NCI-H2029 treated with DMSO at 0.1 percent for 48 hours (cell line): ENCODE measurements at regions not wholly inside any gene's neighbourhood (a gene's known extent, or its start where the extent isn't known, plus 50 kb on each side); places are given as distances from the start of the nearest gene placed in this dataset.

Experiments used
- DNase-seq: peaks from one replicate; lab custom pipeline; 2025; lab: John Stamatoyannopoulos, UW

DNA sequence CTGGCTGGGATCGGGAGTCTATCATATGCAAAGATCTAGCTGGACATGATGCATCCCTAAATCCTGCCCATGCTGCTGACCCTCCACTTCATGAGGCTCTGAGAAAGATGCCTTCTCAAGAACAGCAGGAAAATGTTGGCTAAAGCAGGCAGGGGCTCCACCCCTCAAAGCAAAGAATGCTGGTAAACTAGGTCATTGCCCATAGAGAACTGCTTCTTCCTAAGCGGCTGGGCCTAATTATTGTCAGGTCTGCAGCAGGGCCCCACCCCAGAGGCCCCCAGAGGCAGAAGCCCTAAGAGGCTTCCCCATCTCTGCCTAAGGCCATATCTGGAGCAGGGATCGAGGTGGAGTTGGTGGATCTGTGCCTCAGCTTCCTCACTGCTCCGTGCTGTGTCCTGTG, 447.4 kb upstream of the PROK2 start:
- DNase-seq = no peak

DNA sequence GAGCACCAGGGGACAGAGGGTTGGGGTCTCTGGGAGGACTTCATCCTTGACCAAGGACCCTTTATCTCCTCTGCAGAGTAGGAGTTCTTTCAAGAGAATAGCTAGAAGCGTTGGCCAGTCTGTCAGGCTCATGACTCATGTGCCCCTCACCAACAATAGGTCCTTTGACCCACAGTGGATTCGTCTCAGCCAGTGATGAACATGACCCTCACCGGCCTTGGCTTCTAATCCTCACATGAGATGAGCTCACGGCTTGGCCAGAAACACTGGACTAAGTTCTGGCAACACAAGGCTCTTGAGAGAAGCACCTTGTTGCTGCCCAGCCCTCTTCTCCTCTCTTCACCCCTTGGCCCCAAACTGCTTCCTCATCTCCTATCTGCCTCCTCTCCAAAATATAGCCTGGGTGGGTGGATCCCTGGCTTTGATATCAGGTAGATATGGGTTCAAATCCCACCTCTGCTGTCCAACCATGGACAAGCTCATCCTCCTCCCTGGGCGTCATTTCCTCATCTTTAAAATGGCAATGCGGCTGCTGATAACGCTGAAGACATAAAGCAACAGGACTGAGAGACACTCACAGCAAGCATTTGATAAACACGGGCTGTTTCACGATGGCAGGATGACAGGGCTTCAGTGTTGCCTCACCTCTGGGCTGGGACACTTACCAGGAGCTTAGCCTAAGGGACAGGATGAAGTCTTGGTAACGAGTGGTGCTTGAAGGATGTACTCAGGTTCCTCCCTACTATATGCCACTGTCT, 446.7 kb upstream of the PROK2 start:
- no peak for DNase-seq

DNA sequence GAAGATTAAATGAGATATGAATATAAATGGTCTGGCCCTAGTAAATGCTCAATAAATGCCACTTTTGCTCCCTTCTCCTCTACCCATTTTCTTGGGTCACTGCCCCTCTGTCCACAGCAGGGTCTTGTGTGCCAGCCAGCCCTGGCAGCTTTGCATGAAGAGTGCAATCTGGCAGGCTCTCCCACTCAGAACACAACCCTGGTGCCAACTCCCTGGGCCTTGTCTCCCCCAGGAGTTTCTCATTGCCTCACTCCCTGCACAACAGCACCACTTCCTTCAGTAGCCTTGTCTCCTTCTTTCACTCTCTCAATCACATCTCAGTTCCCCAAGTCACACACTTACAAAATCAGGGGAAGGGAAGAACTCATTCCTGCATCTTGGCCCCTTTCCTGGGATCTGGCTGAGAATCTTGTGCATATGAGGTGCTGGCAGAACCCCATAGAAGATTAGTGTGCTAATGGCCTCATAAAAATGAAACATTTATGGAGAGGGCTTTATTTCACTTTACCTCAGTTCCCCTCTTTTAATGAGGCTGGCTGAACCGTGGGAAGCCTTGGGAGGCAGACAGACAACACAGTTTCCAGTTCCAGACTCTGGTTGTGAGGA, 445.9 kb upstream of the PROK2 start:
- DNase-seq = no peak

DNA sequence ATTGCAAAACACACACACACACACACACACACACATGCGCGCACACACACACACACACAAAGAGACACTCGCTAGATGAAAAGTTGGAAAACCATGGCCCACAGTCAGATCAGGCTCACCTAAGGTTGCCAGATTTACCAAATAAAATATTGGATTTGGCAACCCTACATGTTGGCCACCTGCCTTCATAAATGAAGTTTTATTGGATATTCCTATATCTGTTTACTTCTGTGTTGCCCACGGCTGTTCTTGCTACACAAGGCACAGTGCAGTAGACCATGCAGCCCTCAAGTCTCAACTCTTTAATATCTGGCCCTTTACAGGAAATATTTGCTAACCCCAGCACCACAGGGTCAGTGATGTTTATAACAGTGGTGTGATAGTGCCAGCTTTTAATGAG, 445.0 kb upstream of the PROK2 start:
- peak; percentile 26 for DNase-seq

DNA sequence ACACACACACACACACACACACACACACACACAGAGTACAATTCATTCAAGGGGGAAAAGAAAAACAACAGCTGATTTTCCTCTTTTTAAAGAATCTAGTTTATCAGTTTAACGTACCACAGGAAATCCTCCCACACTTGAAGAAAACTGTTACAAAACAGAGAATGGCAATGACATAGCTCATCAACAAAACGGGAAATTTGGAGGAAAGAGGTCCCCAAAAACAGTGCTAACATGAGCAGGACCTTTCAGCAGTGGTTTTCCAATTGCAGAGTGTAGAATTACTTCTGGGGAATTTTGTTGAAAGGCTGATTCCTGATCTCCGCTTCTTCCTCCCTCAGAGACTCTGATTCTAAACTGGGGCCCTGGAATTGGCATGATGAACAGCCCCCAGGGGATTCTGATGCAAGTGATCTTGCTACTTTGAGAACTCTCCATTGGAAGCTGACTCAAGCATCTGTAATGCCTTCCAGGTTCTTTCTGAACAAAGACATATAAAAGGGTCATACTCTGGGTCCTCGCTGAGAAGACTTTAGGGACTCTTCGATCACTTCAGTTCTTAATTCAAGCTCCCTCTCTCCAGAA, 442.6 kb upstream of the PROK2 start:
- no peak for DNase-seq

DNA sequence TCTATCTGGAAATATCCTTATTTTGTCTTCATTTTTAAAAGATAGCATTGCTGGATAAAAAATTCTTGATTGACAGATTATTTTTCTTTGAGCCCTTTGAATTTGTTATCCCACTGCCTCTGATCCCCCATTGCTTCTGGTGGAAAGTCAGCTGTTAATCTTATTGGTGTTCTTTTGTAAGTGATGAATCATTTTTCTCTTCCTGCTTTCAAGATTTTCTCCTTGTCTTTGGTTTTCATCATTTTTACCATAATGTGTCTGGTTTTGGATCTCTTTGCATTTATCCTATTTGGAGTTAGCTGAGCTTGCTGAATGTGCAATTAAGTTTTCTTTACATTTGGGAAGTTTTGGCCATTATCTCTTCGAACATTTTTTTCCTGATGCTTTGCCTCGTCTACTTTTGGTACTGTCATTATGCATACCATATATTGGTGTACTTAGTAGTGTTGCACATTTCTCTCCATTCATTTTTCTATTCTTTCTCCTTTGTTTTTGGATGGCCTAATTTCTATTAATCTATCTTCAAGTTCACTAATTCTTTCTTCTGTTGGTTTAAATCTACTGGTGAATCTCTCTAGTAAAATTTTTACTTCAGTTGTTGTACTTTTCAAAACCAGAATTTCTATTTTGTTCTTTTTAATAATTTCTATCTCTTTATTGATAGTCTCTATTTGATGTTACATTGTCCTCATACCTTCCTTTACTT, 440.0 kb upstream of the PROK2 start:
- DNase-seq = no peak

DNA sequence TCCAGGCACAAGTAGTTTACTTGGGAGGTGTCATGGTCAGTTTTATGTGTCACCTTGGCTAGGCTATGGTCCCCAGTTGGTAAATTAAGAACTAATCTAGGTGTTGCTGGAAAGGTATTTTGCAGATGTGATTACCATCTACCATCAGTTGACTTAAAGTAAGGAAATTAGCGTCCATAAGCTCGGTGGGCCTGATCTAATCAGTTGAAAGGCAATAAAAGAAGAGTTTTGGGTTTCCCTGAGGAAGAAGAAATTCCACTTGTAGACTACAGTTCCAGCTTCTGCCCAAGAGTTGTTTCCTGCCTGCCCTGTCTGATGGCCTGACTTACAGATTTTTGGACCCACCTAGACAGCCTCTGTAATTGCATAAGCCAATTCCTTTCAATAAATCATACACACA, 438.7 kb upstream of the PROK2 start:
- no peak for DNase-seq

DNA sequence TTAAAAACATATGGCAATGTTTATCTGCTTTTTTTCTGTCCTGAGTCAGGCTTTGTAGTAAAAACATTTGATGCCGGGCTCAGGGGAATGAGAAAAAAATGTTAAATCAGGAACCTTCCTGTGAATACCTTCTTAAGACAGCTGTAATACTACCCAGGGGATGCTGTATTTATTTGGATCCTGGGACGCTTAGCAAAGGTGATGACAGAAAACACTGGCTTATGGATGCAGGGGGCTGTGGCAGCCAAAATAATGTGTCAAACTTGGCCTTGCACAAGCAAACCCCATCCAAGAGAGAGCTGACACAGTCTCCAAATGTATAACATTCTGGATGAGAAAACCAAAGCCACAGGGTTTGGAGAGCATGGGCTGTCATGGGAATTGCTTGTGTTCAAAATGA, 438.2 kb upstream of the PROK2 start:
- no peak for DNase-seq

DNA sequence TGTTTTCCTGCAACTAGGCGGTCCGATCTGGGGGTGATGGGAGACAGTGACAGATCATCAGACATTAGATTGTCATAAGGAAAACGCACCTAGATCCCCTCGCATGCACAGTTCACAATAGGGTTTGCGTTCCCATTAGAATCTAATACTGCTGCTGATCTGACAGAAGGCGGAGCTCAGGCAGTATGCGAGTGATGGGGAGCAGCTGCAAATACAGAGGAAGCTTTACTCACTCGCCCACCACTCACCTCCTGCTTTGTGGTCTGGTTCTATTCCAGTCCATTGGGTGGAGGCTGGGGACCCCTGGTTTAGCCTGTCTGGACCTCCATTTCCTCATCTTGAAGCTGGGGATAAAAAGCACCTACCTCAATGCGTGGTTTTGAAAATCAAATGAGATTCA, 437.5 kb upstream of the PROK2 start:
- DNase-seq = no peak

DNA sequence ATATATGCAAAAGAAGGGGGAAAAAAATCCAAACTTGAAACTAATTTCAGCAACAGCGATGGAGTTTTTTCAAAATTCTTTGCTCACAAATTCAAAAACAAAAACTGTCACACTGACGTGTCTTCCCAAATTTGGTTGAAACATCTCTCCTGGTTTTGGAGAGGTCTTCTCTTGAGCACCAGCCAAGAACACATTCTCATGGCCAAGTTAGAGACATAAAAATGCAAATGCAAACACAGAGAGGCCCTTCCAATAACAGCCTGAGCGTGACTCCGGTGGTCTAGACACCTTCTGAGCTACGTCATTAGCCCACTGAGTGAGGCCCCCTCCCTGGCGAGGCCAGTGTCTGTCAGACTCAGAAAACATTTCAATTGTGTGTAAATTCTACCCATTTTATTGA, 436.0 kb upstream of the PROK2 start:
- DNase-seq = no peak

DNA sequence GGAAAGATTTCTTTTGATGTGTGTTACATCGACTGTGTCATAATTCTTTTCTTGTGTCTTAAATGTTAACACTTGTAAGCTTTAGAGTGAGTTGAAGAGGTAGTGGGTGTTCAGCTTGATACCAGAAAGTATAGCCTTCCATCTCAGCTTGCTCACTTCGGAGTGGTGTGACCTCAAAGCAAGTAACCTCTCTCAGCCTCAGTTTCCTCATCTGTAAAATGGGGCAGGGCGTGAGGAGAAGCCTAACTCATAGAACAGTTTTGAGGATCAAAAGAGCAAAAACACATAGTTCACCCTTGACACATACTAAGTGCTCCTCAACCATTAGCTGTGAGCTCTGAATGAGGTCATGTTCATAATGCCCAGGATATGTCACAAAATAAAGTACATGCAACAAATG, 434.8 kb upstream of the PROK2 start:
- DNase-seq = no peak

DNA sequence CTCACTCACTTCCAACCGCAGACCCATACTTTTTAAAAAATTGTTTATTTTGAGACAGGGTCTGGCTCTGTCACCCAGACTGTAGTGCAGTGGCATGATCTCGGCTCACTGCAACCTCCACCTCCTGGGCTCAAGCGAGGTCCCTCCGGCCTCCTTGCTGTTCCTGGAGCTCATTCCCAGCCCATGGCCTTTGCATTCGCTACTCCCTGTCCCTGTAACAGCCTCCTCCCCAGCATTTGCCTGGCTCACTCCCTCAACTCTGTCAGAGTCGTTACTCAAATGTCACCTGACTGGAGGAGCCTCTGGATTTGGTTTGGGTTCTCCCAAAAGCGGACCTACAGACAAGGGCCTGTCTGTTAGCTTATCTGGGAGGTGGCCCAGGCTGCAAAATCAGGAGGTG, 432.6 kb upstream of the PROK2 start:
- no peak for DNase-seq

DNA sequence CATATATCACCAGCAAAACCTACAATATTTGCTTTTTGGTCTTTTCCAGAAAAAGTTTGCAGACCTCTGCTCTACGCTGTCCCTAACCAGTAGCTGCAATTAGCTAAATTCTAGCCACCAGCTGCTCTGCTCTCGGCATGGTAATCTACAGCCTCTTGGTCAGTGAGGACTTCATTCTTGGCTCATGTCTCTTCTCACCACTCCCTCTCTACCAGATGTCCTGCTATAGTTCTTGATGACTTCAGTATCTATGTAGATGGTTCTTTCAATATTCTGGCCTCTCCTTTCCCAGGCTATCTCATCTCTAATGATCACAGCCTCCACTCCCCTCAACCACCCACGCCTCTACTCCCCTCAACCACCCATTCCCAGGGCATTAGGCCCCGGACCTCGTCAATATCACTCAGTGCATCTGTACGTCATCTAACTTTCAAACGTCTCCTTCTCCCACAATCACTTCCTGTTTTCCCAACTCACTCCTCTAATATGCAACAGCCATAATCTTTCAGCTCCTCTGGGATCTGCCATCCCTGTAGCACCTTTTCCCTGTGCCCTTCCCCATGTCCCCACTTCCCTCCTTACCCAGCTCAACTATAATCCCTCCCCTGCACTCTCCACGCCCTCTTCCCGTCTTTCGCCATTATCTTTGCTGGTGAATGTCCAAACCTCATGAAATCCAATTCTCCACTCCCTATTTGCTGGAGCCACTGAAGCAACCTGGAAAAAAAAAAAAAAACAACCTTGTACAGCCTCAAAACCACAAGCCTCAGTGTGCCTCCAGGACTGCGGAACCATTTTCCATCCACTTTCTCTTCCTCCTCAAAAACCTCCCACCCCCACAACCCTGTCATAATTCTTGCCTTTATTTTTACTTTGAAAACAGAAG, 429.4 kb upstream of the PROK2 start:
- no peak for DNase-seq

DNA sequence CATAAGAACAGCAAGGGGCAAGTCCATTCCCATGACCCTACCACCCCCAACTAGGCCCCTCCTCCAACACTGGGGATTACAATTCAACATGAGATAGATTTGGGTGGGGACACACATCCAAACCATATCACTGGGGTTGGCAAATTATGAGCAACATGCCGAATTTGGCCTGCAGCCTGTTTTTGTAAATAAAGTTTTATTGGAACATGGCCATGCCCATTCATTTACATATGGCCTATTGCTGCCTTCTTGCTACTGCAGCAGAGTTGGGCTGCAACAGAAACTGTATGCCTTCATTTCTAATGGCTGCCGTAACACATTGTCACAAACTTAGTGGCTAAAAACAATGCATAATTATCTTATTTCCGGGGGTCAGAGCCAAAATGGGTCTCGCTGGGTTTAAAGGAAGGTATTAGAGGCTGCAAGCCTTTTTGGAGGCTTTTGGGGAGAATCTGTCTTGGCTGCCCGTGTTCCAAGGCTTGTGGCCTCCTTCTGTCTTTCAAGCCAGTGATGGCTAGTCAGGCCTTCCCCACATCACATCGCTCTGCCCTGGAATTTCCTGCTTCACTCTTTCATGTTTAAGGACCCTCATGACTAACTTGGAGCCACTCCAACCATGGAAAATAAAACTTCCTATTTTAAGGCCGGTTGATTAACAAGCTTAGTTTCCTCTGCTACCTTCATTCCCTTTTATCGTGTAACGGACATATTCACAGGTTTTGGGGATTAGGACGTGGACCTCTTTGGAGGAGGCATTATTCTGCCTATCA, 428.5 kb upstream of the PROK2 start:
- no peak for DNase-seq

DNA sequence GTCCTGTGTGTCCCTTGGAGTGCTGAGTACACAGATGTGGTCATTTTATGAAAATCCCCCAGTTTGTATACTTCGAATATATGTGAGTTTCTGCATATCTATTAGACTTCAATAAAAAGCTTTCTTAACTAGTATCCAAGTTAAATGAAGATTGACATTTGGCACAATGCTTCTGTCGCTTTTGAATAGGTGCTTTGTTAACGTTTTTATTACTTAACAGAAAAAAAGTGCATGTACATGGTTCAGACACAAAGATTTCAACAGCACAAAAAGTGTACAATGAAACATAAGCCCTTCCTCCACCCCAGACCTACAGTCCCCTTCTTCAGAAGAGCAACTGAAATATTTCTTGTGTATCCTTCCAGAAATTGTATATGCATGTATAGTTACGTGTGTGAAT, 427.4 kb upstream of the PROK2 start:
- DNase-seq = no peak

DNA sequence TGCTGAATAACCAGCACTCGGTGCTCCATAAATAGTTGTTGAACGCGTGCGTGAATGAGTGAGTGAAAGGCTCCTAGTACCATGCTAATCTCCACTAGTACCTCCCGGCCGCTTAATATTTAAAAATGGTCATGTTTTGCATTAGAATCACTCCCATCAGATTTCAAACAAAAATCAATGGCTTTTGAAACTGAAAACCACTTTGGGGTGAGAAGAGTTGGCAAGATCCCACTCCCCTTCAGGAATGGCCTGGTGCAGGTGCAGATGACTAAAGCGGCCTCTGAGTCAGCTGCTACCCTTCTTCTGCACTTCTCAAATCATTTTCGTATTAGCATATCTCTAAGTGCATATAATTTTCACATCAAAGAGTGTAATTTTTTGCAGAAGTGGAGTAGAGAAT, 425.3 kb upstream of the PROK2 start:
- DNase-seq = no peak

DNA sequence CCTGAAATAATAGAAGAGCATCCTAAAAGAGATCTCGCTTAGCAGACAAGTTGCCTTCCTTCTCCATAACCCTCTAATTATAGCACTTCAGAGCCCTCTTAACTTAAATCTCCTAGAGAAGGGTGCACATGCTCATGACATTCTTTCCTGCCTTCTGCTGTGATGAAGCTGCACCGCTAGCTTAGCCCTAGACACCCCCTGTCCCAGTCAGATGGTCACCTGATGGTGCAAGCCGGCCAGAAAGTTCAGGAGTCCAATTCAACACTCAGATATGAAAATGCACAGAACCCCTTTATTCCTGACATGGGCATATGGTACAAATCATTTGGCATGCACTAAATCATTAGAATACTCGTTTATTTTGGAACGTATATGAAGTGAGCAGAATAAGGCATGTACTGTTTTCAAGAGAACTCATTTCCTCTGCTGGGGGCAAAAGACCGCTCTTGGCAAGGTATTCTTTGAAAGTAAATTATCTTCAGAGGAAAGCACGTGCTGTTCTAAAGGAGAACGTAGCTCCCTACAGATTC, 420.4 kb upstream of the PROK2 start:
- DNase-seq = no peak

DNA sequence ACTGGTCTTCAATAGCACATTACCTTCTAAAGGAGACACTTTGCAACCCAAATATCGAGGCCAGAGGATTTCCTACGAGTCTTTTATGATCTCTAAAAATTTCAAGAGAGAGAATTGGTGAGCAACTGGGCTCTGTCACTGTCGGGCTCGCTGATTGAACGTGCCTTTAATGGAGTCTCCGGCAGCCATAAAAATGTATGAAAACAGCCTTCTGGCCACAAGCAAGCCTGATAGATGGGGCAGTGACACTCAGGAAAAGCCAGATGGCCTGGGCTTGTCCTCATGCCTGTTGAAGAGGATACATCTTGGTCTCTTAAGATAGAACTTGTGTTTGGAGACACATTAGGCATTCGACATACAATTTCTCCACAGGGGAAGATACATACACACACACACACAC, 419.5 kb upstream of the PROK2 start:
- no peak for DNase-seq

DNA sequence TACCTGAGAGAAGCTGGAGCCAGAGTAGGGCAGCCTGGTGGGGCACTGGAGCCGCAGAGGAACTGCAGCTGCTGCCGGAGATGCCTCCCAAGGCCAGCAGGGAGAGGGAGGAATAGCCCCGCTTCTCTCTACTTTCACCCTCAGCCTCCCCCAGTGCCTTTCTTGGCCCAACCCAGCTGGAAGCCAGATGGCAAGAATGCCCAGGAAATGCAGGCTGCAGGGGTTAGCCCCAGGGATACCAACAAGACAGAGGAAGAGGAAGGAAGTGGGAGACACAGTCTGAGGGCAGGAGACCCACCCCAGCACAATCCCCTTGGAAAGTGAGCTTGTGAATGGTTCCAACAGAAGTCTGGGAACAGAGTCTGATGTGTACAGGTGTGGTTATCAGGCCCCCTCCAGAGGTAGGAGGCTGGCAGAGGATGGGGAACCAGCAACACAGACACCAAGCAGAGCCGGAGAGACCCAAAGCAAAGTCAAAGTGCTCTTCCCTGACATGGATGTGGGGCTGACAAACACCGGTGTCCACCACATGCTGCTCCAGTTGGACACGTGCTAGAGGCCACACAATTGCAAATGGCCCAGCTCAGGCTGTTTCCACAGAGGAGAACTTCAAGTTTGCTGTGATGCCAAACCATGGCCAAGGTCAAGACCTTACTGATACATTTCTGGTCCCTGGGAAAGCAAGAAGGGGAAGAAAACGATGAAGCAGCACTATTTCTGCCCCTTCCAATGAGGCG, 418.8 kb upstream of the PROK2 start:
- DNase-seq = no peak

DNA sequence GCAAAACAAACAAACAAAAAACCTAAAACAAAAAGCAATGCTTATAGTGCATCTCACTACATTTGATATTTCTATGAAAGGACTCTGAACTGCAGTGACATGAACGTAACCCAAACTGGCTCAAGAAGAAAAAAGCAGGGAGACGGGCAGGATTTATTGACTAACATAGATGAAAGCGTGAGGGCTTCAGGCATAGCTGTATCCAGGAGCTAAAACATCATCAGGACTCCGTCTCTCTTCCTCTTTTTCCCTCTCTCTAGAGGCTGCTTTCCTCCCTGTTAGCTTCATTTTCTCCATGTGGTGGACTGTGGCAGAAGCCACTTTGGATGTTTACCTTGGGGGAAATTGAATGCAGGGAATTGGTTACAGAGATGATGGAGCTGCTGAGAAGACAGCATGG, 418.2 kb upstream of the PROK2 start:
- no peak for DNase-seq
